GM19043 (cell line): ENCODE measurements at regions not wholly inside any gene's neighbourhood (a gene's known extent, or its start where the extent isn't known, plus 50 kb on each side); places are given as distances from the start of the nearest gene placed in this dataset.

Source experiments
- ATAC-seq: cut with Tn5 transposase; IDR thresholded peaks from one replicate; pipeline ENCODE4 v1.9.1; 2021; ENCODE audit warnings: low read depth; ENCODE audit not compliant: unreplicated experiment

DNA sequence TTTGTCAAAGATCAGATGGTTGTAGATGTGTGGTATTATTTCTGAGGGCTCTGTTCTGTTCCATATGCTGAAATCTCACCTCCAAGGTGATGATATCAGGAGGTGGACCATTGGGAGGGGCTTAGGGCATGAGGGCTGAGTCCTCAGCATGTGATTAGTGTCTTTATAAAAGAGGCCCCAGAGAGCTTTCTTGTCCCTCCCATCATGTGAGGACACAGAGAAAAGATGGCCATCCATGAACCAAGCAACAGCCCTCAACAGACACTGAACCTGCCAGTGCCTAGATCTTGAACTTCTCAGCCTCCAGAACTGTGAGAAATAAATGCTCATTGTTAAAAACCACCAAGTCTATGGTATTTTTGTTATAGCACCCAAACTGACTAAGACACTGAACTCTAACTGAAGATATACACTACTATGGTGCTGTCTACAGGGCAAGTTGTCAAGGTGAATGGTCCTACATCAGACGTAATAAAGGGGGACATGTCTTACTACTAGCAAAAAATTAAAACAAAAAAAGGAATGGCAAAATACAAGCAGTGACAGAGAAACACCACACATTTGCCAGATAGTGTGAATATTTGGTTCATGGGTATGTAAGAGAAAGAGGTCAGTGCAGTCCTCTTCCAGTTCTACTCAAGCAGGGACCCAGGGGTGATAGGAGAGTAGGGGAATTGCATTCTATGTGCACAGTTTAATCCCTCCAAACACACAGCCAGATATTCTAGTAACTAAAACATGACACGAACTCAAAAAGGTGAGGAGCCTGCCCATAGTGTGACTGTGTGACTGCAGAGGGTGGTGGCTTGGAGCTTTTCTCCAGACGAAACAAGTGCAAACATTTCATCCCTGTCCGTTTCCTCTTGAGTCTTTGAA is 164.4 kb upstream of the MYCN start:
- ATAC-seq = no peak

DNA sequence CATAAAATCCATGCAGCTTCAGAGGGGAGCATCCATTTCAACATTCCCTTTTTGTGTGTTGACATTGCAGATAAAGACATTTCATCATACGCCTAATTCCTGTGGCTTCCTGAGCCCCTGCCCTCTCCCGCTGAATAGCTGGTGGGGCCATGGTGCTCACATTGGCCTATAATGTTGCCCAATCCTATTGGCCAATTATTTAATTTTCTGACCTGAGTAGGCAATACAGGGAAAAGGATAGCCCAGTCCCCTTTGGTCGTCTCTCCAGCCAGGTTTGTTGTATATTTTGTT is 163.8 kb upstream of the MYCN start:
- no peak for ATAC-seq

DNA sequence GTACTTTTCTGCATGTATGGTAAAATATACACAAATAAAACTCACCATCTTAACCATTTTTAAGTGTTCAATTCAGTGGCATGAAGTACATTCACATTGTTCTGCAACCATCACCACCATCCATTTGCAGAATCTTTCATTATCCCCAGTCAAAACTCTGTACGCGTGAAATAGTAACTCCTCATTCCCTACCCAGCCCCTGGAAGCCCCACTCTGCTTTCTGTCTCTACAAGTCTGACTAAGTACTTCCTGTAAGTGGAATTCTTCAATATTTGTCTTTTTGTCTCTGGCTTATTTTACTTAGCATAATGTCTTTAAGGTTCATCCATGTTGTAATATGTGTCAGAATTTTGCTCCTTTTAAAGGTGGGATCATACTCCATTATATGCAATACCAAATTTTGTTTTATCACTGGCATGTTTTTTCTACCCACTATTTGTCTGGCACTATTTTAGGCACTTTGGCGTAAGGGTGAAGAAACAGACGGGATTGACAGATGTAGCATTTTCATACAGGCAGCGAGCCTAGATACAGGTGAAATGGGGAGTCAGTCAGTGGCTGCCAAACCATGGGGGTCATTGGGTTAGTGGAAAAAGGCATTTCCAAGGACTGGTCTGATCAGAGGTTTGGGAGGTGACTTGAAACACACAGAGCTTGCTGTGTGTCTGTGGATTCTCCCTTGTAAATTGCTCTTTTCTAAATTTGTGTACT is 163.2 kb upstream of the MYCN start:
- no peak for ATAC-seq

DNA sequence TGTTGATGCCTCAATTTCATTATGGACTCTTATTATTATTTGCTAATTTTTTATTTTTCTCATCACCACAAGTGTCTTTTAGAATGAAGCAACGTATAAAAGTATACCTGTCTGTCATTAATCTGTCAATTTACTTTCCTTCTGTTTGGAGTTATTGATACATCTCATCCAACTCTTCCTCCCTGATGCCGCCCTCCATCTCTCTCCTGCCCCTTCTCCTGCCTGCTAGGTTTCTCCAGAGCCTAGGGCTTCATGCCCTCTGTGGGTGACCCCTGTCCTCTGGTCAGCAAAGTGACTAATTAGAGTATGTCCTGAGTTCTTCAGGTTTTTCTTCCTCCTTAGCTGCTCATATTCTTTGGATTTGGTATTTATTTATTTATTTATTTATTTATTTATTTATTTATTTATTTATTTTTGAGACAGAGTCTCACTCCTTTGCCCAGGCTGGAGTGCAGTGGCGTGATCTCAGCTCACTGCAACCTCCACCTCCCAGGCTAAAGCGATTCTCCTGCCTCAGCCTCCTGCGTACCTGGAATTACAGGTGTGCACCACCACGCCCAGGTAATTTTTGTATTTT is 162.5 kb upstream of the MYCN start:
- ATAC-seq = no peak

DNA sequence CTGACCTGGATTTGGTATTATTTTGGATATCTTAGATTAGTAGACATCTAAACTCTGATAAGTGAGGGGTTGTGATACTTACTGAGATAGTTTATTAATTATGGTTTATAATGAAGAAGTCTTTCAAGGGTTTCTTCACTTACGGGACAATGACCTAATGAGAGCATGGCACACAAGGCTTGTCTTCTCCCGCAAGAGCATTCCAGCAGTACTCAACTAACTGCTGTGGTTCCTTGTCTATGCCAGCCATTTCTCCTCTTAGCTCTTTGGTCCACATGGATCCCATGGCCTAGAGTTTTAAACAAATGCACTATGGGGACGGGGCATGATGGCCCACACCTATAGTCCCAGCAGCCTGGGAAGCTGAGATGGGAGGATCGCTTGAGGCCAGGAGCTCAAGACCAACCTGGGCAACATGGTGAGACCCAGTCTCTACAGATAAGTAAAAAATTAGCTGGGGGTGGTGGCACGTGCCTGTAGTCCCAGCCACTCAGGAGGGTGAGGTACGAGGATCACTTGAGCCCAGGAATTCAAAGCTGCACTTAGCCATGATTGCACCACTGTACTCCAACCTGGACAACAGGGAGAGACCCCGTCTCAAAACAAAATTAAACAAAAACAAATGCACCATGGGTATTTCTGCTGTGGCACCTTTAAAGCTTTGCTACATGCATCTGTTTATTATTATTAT is 161.7 kb upstream of the MYCN start:
- ATAC-seq = no peak

DNA sequence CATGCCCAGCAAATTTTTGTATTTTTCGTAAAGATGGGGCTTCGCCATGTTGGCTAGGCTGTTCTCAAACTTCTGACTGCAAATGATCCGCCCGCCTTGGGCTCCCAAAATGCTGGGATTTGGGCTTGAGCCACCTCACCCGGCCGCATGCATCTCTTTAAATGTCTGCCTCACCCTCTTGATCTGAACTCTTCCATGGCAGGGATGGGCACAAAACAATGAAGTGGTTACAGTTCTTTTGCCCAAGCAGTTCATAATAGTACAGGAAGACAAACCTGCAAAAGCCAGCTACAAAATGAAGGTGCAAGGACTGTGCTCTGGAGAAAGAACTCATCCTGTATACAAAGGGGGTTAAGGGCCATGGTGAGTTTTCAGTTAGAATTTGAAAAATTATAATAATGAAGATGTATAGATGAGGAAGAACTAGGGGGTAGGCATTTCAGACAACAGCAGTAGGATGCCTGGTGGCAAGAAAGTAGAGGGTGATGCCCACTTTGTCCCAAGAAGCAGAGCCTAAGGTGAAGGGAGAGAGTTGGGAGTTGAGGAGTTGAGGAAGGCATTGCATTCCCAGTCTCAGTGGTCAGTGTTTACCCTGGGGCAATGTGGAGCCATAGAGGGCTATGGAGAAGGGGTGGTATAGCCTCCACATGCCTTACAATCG is 160.8 kb upstream of the MYCN start:
- ATAC-seq = no peak

DNA sequence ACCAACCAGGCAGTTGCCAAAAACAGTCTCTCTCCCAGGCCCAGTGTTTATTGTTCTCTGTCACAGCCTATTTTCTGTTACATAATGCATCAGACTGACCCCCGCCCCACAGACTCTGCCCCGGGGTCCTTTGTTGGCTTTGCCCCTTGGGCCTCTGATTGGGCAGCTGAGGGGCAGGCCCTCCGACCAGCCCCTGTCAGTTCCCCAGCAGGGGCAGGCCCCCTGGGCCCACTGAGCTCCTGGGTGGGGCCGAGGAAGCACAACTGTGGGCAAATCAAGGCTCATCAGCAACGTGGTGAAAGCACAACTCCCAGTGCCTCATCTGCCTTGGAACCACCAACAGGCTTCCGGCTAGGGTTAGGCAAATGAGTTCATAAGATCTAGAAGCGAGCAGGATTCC is 160.1 kb upstream of the MYCN start:
- no peak for ATAC-seq

DNA sequence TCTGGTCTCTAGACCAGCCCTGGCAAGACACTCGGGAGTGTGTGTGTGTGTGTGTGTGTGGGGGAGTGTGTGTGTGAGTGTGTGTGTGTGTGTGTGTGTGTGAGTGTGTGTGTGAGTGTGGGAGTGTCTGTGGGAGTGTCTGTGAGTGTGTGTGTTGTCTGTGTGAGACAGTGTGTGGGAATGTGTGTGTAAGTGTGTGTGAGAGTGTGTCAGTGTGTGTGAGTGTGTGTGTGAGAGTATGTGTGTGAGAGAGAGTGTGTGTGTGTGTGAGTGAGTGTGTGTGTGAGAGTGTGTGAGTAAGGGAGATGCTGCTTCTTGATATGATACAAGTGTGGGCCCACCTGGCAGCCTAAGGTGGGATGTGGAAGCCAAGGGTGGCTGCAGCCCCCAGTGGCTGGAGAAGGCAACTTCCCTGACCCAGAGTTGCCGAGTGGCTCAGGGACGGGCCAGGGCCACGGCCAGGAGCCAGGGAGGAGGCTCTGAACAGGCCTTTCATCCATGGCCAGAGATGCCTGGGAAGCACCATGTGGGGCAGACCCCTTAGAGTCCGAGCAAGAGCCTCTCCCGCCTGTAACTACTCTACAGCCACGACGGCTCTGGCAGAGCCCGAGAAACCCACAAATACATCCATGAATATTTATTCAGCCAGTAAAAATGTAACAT is 159.3 kb upstream of the MYCN start:
- no peak for ATAC-seq

DNA sequence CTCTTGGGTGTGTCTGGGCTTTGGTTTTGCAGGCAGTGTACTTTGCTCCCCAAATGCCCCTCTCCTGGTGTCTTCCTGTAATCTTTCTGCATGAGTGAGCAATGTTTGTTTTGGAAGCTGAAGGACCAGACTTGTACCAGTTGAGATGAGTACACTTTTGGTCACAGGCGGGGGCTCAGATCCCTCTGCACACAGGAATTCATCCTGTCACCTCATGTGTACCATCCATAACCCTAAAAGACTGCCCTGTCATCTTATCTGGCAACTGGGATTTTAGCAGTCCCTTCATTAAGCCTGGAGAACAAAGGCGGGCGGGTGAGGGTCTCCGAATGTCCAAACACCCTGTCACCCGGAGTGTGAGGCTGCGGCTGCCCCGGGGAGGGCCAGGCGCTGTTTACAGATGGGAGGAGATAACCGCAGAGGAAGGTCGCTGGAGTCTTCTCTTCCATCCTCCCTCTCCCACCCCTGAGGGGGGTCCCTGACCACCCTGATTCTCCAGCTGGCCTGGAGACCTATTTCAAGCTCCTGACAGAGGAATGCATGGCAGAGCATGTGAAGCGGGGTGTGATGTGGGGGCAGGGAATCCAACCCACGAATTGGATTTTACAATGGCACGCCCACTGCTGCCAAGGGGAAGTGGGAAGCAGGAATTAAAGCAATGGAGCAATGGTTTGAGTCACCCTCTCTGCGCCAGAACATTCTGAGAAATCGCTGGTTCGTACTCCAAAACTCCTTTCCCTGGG is 158.2 kb upstream of the MYCN start:
- no peak for ATAC-seq

DNA sequence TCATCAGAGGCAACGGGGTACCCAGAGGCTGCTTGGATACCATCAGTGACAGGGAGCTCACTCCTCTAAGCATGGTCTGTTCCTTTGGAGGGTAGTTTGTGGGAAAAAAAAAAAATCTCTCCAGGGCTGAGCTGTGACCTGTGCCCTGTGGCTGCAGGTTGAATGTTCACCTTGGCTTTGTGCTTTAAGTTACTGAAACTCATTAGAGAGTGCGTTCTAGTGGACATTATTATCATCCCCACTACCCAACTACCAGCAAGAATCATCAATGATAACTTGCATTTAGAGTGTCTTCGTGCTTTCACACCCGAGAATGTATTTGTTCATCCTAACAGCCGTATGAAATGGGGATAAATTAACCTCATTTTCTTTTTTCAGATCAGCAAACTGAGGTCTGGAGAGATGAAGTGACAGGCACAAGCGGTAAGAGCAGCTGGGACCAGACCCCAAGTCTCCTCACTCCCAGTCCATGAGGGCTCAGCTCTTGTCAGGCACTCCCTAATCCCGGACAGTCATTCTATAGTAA is 157.5 kb upstream of the MYCN start:
- no peak for ATAC-seq

DNA sequence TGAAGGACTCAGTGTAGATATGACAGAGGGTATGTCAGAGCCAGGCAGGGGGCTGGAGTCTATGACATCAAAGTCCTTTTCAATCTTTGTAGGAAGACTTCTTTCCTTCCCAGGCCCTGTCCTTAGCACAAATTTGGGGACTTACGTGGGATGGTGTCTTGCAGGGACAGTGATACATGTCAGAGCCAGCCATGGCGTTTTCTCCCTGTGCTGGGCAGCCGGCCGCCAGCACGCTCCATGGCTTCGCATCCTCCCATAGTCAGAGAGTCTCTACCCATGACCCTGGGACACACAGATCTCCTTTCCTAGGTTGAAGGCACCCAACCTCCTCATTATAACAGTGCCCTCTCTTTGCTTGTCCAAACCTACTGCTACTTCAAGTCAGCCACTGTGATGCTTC is 156.9 kb upstream of the MYCN start:
- no peak for ATAC-seq

DNA sequence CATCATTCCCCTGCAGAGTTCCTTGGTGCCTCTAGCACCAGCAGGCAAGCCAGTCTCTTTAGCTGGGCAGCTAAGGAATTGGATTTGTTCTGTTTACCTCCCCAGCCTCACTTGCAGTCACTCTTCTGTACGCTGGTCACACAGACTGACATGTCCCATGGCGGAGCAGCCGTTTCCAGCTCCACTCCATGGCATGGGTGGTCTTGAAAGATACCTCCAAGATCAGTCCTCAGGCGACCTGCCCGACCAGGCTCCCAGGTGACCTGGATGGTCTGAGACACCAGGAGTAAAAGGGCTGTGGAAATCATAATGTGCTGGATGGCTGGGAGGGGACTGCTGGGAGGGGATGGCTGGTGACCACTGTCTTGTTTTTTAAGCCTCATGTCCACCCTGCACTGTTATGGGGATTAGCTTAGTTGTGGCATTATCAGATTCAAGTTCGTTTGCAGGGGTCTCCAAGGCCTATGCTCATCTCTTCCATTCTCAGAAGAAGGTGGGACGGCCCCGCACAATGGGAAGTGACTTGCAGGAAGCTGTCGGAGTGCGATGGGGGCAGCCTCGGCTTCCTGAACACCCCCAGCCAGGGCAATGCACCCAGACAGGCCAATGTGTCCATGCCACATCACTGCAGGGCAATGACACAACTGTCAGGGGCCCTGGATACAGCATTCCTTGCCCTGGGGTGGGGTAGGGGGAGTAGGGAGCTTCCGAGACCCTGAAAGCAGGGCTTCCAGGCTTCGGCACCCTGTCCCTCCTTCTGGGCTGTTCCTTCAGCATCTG is 156.1 kb upstream of the MYCN start:
- no peak for ATAC-seq

DNA sequence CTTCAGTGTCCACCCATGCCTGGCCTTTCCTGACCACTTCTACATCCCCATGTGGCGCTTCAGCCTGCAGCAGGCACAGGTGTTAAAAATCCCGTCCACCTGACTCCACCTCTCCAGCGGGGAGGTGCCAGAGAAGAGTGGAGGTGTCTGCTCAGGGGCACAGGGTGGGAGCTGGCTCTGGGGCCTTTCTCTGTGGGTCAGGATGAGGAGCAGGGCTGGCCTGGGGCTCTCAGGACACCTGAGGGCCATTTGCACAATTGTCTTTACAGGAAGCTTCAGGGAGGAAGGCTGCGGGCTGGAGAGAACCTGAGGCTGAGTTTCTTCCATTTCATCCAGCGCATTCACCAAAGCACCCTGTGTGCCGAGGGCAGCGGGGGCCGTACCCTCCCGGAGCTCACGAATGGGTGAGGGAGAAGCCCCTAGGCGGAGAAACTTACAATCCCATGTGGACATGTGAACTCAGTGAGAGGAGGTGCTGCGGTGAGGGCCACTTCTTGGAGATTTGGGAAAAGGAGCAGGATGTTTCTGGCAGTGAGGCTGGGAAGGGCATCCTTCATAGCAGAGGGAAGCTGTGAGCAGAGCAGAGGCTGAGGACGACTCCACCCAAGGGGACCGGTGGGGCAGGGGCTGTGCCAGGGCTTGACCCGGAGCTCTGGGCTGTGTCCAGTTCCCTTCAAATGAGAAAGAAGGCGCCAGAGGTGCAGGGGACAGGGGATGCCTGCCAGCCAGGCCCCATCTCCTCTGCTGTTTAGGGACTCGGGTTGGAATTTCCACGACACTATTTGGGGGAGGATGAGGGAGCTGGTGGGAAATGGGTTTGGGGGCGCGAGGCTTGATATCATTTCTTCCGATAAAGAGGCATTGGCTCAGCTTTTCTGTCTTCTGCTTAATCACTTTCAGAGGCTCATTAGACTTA is 155.2 kb upstream of the MYCN start:
- no peak for ATAC-seq

DNA sequence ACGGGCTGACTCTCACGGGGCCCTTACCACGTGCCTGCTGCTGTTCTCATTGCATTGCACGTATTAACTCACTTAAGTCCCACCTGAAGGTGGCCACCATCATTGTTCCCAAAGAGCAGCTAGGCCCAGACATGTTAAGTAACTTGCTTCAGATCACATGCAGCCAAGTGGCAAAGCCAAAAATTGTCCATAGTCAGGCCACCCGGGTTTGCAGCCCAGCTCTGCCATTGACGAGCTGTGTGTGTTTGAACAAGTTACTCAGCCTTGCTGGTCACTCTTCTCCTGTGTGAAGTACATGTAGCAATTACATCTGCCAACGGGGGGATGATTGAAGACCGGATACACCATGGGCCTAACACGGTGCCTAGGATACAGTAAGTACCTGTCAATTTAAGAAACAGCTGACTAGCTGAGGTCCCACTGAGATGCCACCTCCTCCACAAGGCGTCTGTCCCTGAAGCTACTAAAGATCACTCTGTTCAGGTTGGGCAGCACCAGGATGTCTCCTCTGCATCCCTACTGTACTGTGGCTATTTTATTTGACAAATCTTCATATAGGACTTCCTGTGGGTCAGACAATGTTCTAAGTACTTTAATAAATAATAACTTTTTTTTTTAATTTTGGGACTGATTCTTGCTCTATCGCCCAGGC is 154.2 kb upstream of the MYCN start:
- ATAC-seq = no peak

DNA sequence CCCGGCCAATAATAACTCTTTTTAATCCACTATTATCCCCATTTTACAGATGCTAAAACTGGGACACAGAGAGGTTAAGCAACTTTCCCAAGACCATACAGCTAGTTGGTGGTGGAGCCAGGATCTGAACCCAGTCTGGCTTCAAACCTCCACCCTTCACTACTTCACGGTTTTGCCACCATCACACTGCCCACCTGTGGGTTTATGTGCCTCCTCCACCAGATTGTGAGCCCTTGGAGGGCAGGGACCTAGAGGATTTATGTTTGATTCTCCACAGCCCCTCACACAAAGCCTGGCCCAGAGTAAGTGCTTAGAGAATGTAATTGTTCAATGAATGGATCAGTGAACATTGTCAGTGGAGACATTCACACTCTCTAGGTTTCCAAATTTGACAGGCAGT is 153.4 kb upstream of the MYCN start:
- ATAC-seq = no peak

DNA sequence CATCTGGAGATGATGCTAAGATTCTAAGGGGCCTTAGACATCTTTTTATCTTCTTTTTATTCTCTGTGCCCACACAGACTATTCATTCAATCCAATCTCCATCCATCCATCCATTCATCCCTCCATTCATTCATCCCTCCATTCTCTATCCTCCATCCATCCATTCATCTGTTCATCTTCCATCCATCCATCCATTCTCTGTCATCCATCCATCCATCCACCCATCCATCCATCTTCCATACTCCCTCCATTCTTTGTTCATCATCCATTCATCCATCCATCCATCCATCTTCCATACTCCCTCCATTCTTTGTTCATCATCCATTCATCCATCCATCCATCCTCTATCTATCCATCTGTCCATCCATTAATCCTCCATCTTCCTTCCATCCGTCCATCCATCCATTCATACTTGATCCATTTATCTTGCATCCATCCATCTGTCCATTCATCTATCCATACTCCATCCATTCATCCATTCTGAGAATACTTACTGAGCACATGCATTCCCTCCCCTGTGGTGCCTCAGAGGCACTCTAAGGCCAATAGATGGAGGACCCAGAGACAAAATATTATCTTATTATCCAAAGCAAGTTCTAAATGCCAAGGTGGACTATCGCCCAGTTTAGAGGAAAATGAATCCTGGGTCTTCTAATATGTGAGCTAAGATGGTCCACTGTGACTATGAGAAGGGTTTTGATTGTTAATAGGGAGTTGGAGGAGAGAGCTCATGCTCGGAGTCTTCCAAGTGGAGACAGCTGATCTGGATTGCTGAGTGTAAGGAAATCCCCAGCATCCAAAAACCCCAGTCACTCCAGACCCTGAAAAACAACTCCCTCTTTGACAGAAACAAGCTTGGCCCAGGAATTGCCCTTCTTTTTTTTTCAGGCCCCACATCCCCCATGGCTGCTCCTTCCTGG is 152.6 kb upstream of the MYCN start:
- ATAC-seq = no peak
